PFSK-1 (cell line): ENCODE measurements at regions not wholly inside any gene's neighbourhood (a gene's known extent, or its start where the extent isn't known, plus 50 kb on each side); places are given as distances from the start of the nearest gene placed in this dataset.

Experiments used
- FOXP2 ChIP-seq: optimal IDR thresholded peaks from 2 replicates; pipeline ENCODE3; 2011; ENCODE audit warnings: borderline replicate concordance, control low read depth, inconsistent platforms; ENCODE audit not compliant: insufficient read depth; ENCODE audit errors: extremely low read length, extremely low read depth
- POLR2AphosphoS5 ChIP-seq: IDR thresholded peaks from 2 replicates; pipeline ENCODE4 v1.6.1; 2012; ENCODE audit warnings: low read depth, mild to moderate bottlenecking, control low read depth, low read length, moderate library complexity
- SIN3A ChIP-seq: IDR thresholded peaks from 2 replicates; pipeline ENCODE4 v1.6.1; 2012; ENCODE audit warnings: mild to moderate bottlenecking, low read length, moderate library complexity, borderline replicate concordance; ENCODE audit not compliant: insufficient read depth
- TAF1 ChIP-seq: IDR thresholded peaks from 2 replicates; pipeline ENCODE4 v1.6.1; 2012; ENCODE audit warnings: low read length, control low read depth, borderline replicate concordance; ENCODE audit not compliant: insufficient read depth
- TF ChIP-seq, protein P1 (sequence below), 2 experiments: IDR thresholded peaks; 2 replicates each; pipeline versions ENCODE4 v1.6.1 to v1.8.0; 2011 to 2012; ENCODE audit warnings: low read depth in 2 of 2, low read length in 2 of 2, control low read depth in 1 of 2, inconsistent platforms in 1 of 2, mild to moderate bottlenecking in 1 of 2, moderate library complexity in 1 of 2; ENCODE audit not compliant: insufficient read depth in 1 of 2

DNA sequence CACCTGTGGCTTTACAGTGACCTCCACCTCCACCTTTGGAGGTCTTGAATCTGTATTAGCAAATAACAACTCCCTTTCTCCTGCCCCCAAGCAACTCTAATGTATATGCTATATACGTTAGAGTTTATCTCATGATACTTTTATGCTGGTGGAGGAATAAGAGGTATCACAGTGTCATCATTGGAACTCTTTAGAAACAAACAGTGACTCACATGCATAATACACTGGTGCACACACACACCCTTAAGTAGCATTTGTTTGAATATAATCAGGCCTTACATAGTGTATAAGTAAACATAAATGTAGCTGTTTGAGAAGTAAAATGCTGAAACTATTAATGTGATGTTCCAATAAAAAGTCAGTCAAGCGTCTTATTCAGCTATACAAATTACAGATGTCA is 280.2 kb upstream of the C2CD4B start:
- no peak for TF ChIP-seq SIN3A
- TF ChIP-seq, protein P1, sequence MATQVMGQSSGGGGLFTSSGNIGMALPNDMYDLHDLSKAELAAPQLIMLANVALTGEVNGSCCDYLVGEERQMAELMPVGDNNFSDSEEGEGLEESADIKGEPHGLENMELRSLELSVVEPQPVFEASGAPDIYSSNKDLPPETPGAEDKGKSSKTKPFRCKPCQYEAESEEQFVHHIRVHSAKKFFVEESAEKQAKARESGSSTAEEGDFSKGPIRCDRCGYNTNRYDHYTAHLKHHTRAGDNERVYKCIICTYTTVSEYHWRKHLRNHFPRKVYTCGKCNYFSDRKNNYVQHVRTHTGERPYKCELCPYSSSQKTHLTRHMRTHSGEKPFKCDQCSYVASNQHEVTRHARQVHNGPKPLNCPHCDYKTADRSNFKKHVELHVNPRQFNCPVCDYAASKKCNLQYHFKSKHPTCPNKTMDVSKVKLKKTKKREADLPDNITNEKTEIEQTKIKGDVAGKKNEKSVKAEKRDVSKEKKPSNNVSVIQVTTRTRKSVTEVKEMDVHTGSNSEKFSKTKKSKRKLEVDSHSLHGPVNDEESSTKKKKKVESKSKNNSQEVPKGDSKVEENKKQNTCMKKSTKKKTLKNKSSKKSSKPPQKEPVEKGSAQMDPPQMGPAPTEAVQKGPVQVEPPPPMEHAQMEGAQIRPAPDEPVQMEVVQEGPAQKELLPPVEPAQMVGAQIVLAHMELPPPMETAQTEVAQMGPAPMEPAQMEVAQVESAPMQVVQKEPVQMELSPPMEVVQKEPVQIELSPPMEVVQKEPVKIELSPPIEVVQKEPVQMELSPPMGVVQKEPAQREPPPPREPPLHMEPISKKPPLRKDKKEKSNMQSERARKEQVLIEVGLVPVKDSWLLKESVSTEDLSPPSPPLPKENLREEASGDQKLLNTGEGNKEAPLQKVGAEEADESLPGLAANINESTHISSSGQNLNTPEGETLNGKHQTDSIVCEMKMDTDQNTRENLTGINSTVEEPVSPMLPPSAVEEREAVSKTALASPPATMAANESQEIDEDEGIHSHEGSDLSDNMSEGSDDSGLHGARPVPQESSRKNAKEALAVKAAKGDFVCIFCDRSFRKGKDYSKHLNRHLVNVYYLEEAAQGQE (IDR thresholded peaks at IDR 0.05; ENCODE audit: insufficient read depth in 1 of 2, low read depth in 2 of 2, low read length in 2 of 2) = no peak
- no peak for TF ChIP-seq POLR2AphosphoS5
- TF ChIP-seq FOXP2 = no peak
- TF ChIP-seq TAF1 = no peak

DNA sequence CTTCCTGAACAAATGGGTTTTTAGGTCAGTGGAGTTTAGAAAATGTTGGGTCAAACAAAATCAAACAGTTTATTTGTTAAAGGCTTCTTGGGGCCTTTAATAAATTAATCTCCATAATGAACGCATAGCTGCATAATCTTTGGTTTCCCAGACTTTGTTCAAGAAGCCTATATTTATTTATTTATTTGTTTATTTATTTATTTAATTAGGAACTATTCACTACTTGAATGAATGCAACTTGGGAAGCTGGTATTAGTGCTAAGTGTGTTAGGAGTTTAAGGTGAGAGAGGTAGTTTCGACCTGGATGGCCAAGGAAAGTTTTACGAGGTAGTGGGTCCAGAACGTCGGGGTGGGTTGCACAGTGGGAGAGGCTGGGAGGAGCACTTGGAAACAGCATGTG is 281.9 kb upstream of the C2CD4B start:
- TF ChIP-seq SIN3A = no peak
- no peak for TF ChIP-seq FOXP2
- no peak for TF ChIP-seq TAF1
- TF ChIP-seq POLR2AphosphoS5 = no peak
- TF ChIP-seq, protein P1 (IDR thresholded peaks at IDR 0.05; ENCODE audit: insufficient read depth in 1 of 2, low read depth in 2 of 2, low read length in 2 of 2) = no peak

DNA sequence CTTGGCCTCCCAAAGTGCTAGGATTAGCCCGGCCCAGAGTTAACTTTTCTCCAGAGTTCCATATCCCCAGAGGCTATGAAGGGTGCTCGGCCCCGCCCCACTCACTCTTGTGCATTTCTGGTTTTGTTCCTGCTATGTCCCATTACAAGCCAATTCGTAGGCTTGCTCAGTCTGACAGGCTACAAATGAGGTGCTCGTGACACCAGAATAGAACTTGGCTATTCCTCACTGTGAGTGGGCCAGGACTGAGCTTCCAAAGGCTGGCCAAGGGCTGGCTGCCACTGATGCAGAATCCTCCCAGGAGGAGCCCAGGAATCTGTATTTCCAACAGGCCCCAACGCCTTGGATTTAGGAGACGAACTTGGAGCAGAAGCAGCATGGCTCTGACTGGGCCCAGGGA is 282.7 kb upstream of the C2CD4B start:
- TF ChIP-seq FOXP2 (no peak), SIN3A (no peak), POLR2AphosphoS5 (no peak), TAF1 (no peak)
- TF ChIP-seq, protein P1 (IDR thresholded peaks at IDR 0.05; ENCODE audit: insufficient read depth in 1 of 2, low read depth in 2 of 2, low read length in 2 of 2) = no peak

DNA sequence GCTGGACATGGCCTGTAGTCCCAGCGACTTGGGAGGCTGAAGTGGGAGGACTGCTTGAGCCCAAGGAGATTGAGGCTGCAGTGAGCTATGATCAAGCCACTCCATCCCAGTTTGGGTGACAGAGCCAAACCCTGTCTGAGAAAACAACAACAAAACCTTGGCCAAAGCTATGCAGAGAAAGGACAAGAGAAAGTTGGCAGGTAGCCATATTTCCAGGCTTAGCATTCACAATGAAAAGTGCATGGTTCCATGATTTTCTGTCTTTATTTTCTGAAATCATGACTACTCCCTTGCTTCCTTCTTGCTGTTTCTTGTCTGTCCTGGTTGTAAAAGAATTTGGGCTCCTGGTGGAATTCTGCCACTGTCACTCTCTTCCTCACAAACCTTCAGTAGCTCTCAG is 284.6 kb upstream of the C2CD4B start:
- TF ChIP-seq, protein P1 (IDR thresholded peaks at IDR 0.05; ENCODE audit: insufficient read depth in 1 of 2, low read depth in 2 of 2, low read length in 2 of 2) = no peak
- TF ChIP-seq SIN3A (no peak), FOXP2 (no peak), POLR2AphosphoS5 (no peak), TAF1 (no peak)

DNA sequence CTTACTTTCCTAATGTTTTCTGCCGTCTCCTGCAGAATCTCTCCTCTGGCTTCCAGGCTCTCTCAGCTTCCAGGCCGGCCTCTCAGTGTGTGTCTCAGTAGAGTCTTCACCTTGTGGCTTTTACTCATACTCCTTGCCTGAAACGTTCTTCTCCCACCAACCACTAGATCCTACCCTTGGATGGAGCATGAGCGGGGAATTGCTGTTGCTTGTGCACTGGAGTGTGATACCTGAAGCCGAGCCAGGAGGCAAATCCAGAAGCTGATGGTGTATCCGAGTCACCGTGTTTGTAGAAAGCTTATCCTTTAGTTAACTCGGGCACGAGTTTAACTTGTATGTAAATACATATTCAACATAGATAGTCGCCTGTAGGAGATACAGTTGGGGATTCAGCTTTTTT is 285.0 kb upstream of the C2CD4B start:
- TF ChIP-seq FOXP2 (no peak), TAF1 (no peak), SIN3A (no peak)
